Ascending aorta (tissue), 2 donors: ENCODE measurements at regions not wholly inside any gene's neighbourhood (a gene's known extent, or its start where the extent isn't known, plus 50 kb on each side); places are given as distances from the start of the nearest gene placed in this dataset.

Experiments
- DNase-seq, 2 donors: peaks; one replicate each; pipeline ENCODE4 v3.0.0-alpha.2; 2019; ENCODE audit warnings: low spot score in 2 of 2
- H3K27ac ChIP-seq, 2 donors: fragments of 200-600 bp; sonication (generic); one replicate each; pipeline ENCODE4 v1.5.1; 2016 to 2017; ENCODE audit warnings: mild to moderate bottlenecking in 1 of 2
- H3K27me3 ChIP-seq: fragments of 200-600 bp; sonication (generic); one replicate; pipeline ENCODE4 v1.5.1; 2017
- H3K36me3 ChIP-seq, 2 donors: fragments of 200-600 bp; sonication (generic); one replicate each; pipeline ENCODE4 v1.5.1; 2016
- H3K4me1 ChIP-seq, 2 donors: fragments of 200-600 bp; sonication (generic); one replicate each; pipeline ENCODE4 v1.5.1; 2016 to 2017; ENCODE audit warnings: mild to moderate bottlenecking in 1 of 2
- H3K4me3 ChIP-seq, 2 donors: fragments of 200-600 bp; sonication (generic); one replicate each; pipeline ENCODE4 v1.5.1; 2016 to 2017; ENCODE audit warnings: mild to moderate bottlenecking in 1 of 2
- H3K9me3 ChIP-seq, 2 donors: fragments of 200-600 bp; sonication (generic); one replicate each; pipeline ENCODE4 v1.5.1; 2016
- CTCF ChIP-seq, 3 experiments: fragments of 200-600 bp in 2 of 3; fragments of 450-650 bp in 1 of 3; sonication (generic) in 2 of 3; IDR thresholded peaks; one replicate each; pipeline ENCODE4 v1.5.1; 2016 to 2019; ENCODE audit warnings: antibody characterized with exemption in 3 of 3, mild to moderate bottlenecking in 1 of 3, moderate library complexity in 1 of 3
- intact Hi-C: fragments of 100-400 bp; cut with DNase I; formaldehyde crosslinking; loops from one replicate; pipeline ENCODE4 v1.15.1; 2023

GRCh38 chr21:16829532-16829931 is 683.3 kb upstream of the CXADR start:
- Histone ChIP-seq H3K4me1 (no peaks in the 10 kb centered on the region), H3K36me3 (no peaks in the 10 kb centered on the region), H3K27ac (no peak overlapping the region), H3K27me3 (no peaks in the 10 kb centered on the region), H3K4me3 (no peak overlapping the region), H3K9me3 (no peaks in the 10 kb centered on the region)
- no peak for DNase-seq
- no peak for TF ChIP-seq CTCF (IDR thresholded peaks at IDR 0.05)
- intact Hi-C loops, result no loop called here

GRCh38 chr21:16832791-16833190 is 680.1 kb upstream of the CXADR start:
- no peaks in the 10 kb centered on the region for H3K27me3 ChIP-seq
- H3K36me3 ChIP-seq, result no peaks in the 10 kb centered on the region
- no peak overlapping the region for H3K27ac ChIP-seq
- no peak for DNase-seq
- H3K9me3 ChIP-seq, result no peaks in the 10 kb centered on the region
- intact Hi-C loops, result no loop called here
- H3K4me3 ChIP-seq, result no peak overlapping the region
- no peak for TF ChIP-seq CTCF (IDR thresholded peaks at IDR 0.05)
- no peaks in the 10 kb centered on the region for H3K4me1 ChIP-seq

GRCh38 chr21:16834791-16835190 is 678.1 kb upstream of the CXADR start:
- no peak for DNase-seq
- intact Hi-C loops, result no loop called here

GRCh38 chr21:16837321-16837720 is 675.5 kb upstream of the CXADR start:
- H3K27me3 ChIP-seq, result no peaks in the 10 kb centered on the region
- TF ChIP-seq CTCF (IDR thresholded peaks at IDR 0.05), result no peak
- H3K9me3 ChIP-seq, result no peaks in the 10 kb centered on the region
- no peak overlapping the region for H3K4me3 ChIP-seq
- H3K4me1 ChIP-seq, result no peaks in the 10 kb centered on the region
- H3K36me3 ChIP-seq, result no peaks in the 10 kb centered on the region
- intact Hi-C loops, result no loop called here
- no peak for DNase-seq
- H3K27ac ChIP-seq, result no peak overlapping the region

More at GRCh38 chr21:16834791-16835190, 678.1 kb upstream of the CXADR start:
- Histone ChIP-seq H3K4me1 (no peaks in the 10 kb centered on the region), H3K36me3 (no peaks in the 10 kb centered on the region), H3K4me3 (no peak overlapping the region), H3K27ac (no peak overlapping the region), H3K9me3 (no peaks in the 10 kb centered on the region), H3K27me3 (no peaks in the 10 kb centered on the region)
- TF ChIP-seq CTCF (IDR thresholded peaks at IDR 0.05), result no peak

- Histone ChIP-seq H3K36me3 (no peaks in the 10 kb centered on the region), H3K27me3 (no peaks in the 10 kb centered on the region), H3K4me3 (no peak overlapping the region), H3K4me1 (no peaks in the 10 kb centered on the region), H3K9me3 (no peaks in the 10 kb centered on the region), H3K27ac (no peak overlapping the region)
- intact Hi-C loops, result no loop called here
- no peak for DNase-seq
- no peak for TF ChIP-seq CTCF (IDR thresholded peaks at IDR 0.05)
Measured at GRCh38 chr21:16837721-16838120, 675.1 kb upstream of the CXADR start.

- TF ChIP-seq CTCF (IDR thresholded peaks at IDR 0.05), result no peak
- no peak overlapping the region for H3K4me3 ChIP-seq
- no peaks in the 10 kb centered on the region for H3K36me3 ChIP-seq
- intact Hi-C loops, result no loop called here
- H3K9me3 ChIP-seq, result no peaks in the 10 kb centered on the region
- no peaks in the 10 kb centered on the region for H3K27me3 ChIP-seq
- no peaks in the 10 kb centered on the region for H3K4me1 ChIP-seq
- DNase-seq, result no peak
- no peak overlapping the region for H3K27ac ChIP-seq
Measured at GRCh38 chr21:16838331-16838730, 674.5 kb upstream of the CXADR start.
